ENCODE measurements at regions not wholly inside any gene's neighbourhood (a gene's known extent, or its start where the extent isn't known, plus 50 kb on each side); places are given as distances from the start of the nearest gene placed in this dataset.

DNA sequence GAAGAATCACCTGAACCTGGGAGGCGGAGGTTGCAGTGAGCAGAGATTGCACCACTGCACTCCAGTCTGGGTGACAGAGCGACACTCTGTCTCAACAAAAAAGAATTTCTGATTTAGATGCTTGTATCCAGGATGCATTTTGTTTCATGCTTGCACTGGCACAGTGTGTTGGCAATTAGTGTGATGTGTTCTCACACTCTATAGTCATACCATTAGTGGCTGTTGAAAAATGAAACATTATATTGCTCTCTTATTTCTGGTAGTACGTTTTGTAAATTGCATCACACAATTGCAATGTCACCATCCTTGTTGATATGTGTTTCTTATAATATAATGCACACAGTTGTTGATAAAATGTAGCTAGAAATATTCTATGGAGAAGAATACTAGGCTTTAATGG lies 51.3 kb upstream of the RMST start:
- dilution Hi-C loops (cut with MboI; ENCODE audit: extremely low pct_ligation_motif_present, low sequenced_read_pairs), result no loop called here
- no peak for TF ChIP-seq EZH2 (IDR thresholded peaks at IDR 0.05; ENCODE audit: low read length)
- TF ChIP-seq, protein P1, sequence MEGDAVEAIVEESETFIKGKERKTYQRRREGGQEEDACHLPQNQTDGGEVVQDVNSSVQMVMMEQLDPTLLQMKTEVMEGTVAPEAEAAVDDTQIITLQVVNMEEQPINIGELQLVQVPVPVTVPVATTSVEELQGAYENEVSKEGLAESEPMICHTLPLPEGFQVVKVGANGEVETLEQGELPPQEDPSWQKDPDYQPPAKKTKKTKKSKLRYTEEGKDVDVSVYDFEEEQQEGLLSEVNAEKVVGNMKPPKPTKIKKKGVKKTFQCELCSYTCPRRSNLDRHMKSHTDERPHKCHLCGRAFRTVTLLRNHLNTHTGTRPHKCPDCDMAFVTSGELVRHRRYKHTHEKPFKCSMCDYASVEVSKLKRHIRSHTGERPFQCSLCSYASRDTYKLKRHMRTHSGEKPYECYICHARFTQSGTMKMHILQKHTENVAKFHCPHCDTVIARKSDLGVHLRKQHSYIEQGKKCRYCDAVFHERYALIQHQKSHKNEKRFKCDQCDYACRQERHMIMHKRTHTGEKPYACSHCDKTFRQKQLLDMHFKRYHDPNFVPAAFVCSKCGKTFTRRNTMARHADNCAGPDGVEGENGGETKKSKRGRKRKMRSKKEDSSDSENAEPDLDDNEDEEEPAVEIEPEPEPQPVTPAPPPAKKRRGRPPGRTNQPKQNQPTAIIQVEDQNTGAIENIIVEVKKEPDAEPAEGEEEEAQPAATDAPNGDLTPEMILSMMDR (optimal IDR thresholded peaks at IDR 0.05 in 1 of 3, IDR thresholded peaks at IDR 0.05 in 1 of 3, conservative IDR thresholded peaks at IDR 0.05 in 1 of 3; ENCODE audit: extremely low read depth in 1 of 3, insufficient read depth in 2 of 3, low read length in 3 of 3), result no peak
- Histone ChIP-seq H3K9me3 (ENCODE audit: control insufficient read depth, low read depth, low read length) (no peaks in the 10 kb centered on the region), H3K4me3 (ENCODE audit: control insufficient read depth in 2 of 3, extremely low read depth in 1 of 3, insufficient read depth in 2 of 3, low read depth in 1 of 3, low read length in 3 of 3) (no peak overlapping the region), H3K9me1 (ENCODE audit: control insufficient read depth, extremely low read depth, insufficient read depth, low read length) (no peaks in the 10 kb centered on the region), H2AFZ (ENCODE audit: control insufficient read depth, low read length) (no peak overlapping the region), H3K4me2 (ENCODE audit: control insufficient read depth, extremely low read depth, insufficient read depth, low read depth, low read length) (no peak overlapping the region), H3K27ac (ENCODE audit: control insufficient read depth, insufficient read depth, low read length) (no peak overlapping the region), H3K4me1 (ENCODE audit: control insufficient read depth, extremely low read depth, insufficient read depth, low read length) (no peaks in the 10 kb centered on the region), H3K9ac (ENCODE audit: control insufficient read depth, extremely low read depth, insufficient read depth, low read length) (no peak overlapping the region), H3K79me2 (ENCODE audit: control insufficient read depth, insufficient read depth, low read length) (no peaks in the 10 kb centered on the region), H3K36me3 (ENCODE audit: control insufficient read depth in 2 of 2, extremely low read depth in 1 of 2, insufficient read depth in 2 of 2, low read length in 2 of 2) (no peaks in the 10 kb centered on the region), H4K20me1 (ENCODE audit: control insufficient read depth, extremely low read depth, insufficient read depth, low read length) (no peaks in the 10 kb centered on the region), H3K27me3 (ENCODE audit: control insufficient read depth, extremely low read depth, insufficient read depth, low read length) (no peaks in the 10 kb centered on the region)
- no peak for FAIRE-seq
- DNase-seq (ENCODE audit: low read depth, low spot score), result no peak
